ES-I3 (cell line): ENCODE measurements at regions not wholly inside any gene's neighbourhood (a gene's known extent, or its start where the extent isn't known, plus 50 kb on each side); places are given as distances from the start of the nearest gene placed in this dataset.

Experiments
- H3K36me3 ChIP-seq: 2 replicates; pipeline ENCODE4 v1.6.1; 2013; ENCODE audit warnings: mild to moderate bottlenecking, low read length, control low read depth, moderate library complexity; ENCODE audit not compliant: insufficient read depth
- H3K4me1 ChIP-seq: 2 replicates; pipeline ENCODE4 v1.6.1; 2013; ENCODE audit warnings: mild to moderate bottlenecking, control low read depth, low read length; ENCODE audit not compliant: insufficient read depth
- H3K9ac ChIP-seq: 2 replicates; pipeline ENCODE4 v1.6.1; 2013; ENCODE audit warnings: low read depth, mild to moderate bottlenecking, low read length, moderate library complexity
- H3K9me3 ChIP-seq: 2 replicates; pipeline ENCODE4 v1.6.1; 2013; ENCODE audit warnings: mild to moderate bottlenecking, low read length, moderate library complexity; ENCODE audit not compliant: control insufficient read depth, insufficient read depth

GRCh38 chr5:3025392-3025791 is 273.9 kb upstream of the IRX2 start:
- H3K4me1 ChIP-seq: no peaks in the 10 kb centered on the region
- no peak overlapping the region for H3K9ac ChIP-seq
- no peaks in the 10 kb centered on the region for H3K36me3 ChIP-seq
- H3K9me3 ChIP-seq: no peaks in the 10 kb centered on the region

- Histone ChIP-seq H3K4me1 (no peaks in the 10 kb centered on the region), H3K36me3 (no peaks in the 10 kb centered on the region), H3K9ac (no peak overlapping the region), H3K9me3 (no peaks in the 10 kb centered on the region)
Observed at GRCh38 chr5:3024976-3025375, 273.5 kb upstream of the IRX2 start.

GRCh38 chr5:3024554-3024953 is 273.1 kb upstream of the IRX2 start:
- Histone ChIP-seq H3K36me3 (no peaks in the 10 kb centered on the region), H3K4me1 (no peaks in the 10 kb centered on the region), H3K9ac (no peak overlapping the region), H3K9me3 (no peaks in the 10 kb centered on the region)

- Histone ChIP-seq H3K9ac (no peak overlapping the region), H3K36me3 (no peaks in the 10 kb centered on the region), H3K9me3 (no peaks in the 10 kb centered on the region), H3K4me1 (no peaks in the 10 kb centered on the region)
Observed at GRCh38 chr5:3024126-3024525, 272.6 kb upstream of the IRX2 start.

GRCh38 chr5:3023656-3024055 is 272.2 kb upstream of the IRX2 start:
- no peak overlapping the region for H3K9ac ChIP-seq
- no peaks in the 10 kb centered on the region for H3K9me3 ChIP-seq
- no peaks in the 10 kb centered on the region for H3K4me1 ChIP-seq
- H3K36me3 ChIP-seq: no peaks in the 10 kb centered on the region

DNA sequence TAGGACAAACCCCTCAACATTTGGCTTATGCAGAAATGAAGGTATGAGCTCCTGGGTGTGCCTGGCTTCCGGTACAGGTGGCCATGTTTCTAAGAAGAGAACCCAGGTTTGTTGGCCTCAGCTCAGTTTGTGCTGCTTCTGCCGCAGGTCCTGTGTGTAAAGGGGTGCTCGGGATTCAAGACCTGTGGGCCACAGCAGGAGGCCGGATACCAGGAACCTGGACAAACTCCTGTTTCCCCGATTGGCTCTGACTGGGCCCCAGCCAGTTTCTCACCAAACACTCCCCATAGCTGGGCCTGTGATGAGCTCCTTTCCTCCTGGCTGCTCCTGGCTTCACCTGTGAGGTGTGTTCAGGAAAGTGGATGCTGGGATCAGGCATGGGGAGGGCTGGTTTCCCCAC is 271.2 kb upstream of the IRX2 start:
- no peak overlapping the region for H3K9ac ChIP-seq
- H3K4me1 ChIP-seq: no peaks in the 10 kb centered on the region
- H3K9me3 ChIP-seq: no peaks in the 10 kb centered on the region
- H3K36me3 ChIP-seq: no peaks in the 10 kb centered on the region

GRCh38 chr5:3020426-3020825 is 268.9 kb upstream of the IRX2 start:
- H3K9ac ChIP-seq: no peak overlapping the region
- no peaks in the 10 kb centered on the region for H3K36me3 ChIP-seq
- H3K9me3 ChIP-seq: no peaks in the 10 kb centered on the region
- no peaks in the 10 kb centered on the region for H3K4me1 ChIP-seq

GRCh38 chr5:3019045-3019444 is 267.6 kb upstream of the IRX2 start:
- Histone ChIP-seq H3K9ac (no peak overlapping the region), H3K4me1 (no peaks in the 10 kb centered on the region), H3K9me3 (no peaks in the 10 kb centered on the region), H3K36me3 (no peaks in the 10 kb centered on the region)

GRCh38 chr5:3011764-3012017 is 260.2 kb upstream of the IRX2 start:
- Histone ChIP-seq H3K9ac (no peak overlapping the region), H3K4me1 (no peaks in the 10 kb centered on the region), H3K36me3 (no peaks in the 10 kb centered on the region), H3K9me3 (no peaks in the 10 kb centered on the region)

GRCh38 chr5:3010953-3011763 is 259.7 kb upstream of the IRX2 start:
- H3K4me1 ChIP-seq: no peaks in the 10 kb centered on the region
- H3K9ac ChIP-seq: no peak overlapping the region
- no peaks in the 10 kb centered on the region for H3K36me3 ChIP-seq
- no peaks in the 10 kb centered on the region for H3K9me3 ChIP-seq

GRCh38 chr5:3010301-3010952 is 258.9 kb upstream of the IRX2 start:
- Histone ChIP-seq H3K9ac (no peak overlapping the region), H3K9me3 (no peaks in the 10 kb centered on the region), H3K36me3 (no peaks in the 10 kb centered on the region), H3K4me1 (no peaks in the 10 kb centered on the region)

DNA sequence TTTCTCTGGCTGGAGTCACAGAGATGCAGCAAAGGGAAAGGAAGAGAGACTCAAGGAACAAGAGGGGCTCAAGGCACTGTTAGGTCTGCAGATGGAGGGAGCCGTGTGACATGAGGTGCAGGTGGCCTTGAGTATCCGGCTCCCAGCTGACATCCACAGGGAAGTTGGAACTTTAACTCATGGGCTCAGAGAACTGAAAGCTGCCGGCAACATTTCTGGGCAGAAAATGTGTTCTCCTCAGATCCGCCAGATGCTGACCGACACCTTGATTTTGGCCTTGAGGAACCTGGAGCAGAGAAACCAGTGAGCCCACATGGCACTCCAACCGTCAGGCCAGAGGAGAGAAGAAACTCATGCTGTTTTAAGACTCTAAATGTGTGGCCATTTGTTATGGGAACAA is 258.1 kb upstream of the IRX2 start:
- Histone ChIP-seq H3K36me3 (no peaks in the 10 kb centered on the region), H3K9ac (no peak overlapping the region), H3K9me3 (no peaks in the 10 kb centered on the region), H3K4me1 (no peaks in the 10 kb centered on the region)

DNA sequence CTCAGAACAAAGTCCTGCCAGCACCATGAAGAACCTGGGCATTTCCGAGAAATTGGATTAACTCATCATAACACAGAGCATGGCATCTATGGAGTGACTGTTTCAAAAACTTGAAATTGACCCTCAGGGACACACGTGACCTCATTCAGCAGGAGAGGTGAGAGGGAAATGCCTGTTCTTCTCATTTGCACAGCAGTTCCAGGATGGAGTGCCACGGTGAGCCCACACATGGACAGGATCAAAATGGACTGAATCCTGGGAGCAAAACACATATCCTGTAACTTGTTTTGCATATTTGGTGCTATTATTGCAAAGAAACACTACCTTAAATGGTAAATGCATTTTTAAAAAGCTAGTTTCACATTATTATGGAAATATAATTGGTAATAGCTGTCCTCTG is 256.1 kb upstream of the IRX2 start:
- H3K9me3 ChIP-seq: no peaks in the 10 kb centered on the region
- no peaks in the 10 kb centered on the region for H3K4me1 ChIP-seq
- H3K36me3 ChIP-seq: no peaks in the 10 kb centered on the region
- H3K9ac ChIP-seq: no peak overlapping the region

GRCh38 chr5:3006961-3007551 is 255.6 kb upstream of the IRX2 start:
- H3K9ac ChIP-seq: no peak overlapping the region
- H3K36me3 ChIP-seq: no peaks in the 10 kb centered on the region
- H3K4me1 ChIP-seq: no peaks in the 10 kb centered on the region
- no peaks in the 10 kb centered on the region for H3K9me3 ChIP-seq

GRCh38 chr5:3006526-3006925 is 255.0 kb upstream of the IRX2 start:
- H3K4me1 ChIP-seq: no peaks in the 10 kb centered on the region
- no peaks in the 10 kb centered on the region for H3K36me3 ChIP-seq
- no peak overlapping the region for H3K9ac ChIP-seq
- H3K9me3 ChIP-seq: no peaks in the 10 kb centered on the region
